HG02973 (cell line): ENCODE measurements at regions not wholly inside any gene's neighbourhood (a gene's known extent, or its start where the extent isn't known, plus 50 kb on each side); places are given as distances from the start of the nearest gene placed in this dataset.

Experiments used
- ATAC-seq: cut with Tn5 transposase; IDR thresholded peaks from one replicate; pipeline ENCODE4 v1.9.1; 2021; ENCODE audit warnings: moderate library complexity; ENCODE audit not compliant: unreplicated experiment

DNA sequence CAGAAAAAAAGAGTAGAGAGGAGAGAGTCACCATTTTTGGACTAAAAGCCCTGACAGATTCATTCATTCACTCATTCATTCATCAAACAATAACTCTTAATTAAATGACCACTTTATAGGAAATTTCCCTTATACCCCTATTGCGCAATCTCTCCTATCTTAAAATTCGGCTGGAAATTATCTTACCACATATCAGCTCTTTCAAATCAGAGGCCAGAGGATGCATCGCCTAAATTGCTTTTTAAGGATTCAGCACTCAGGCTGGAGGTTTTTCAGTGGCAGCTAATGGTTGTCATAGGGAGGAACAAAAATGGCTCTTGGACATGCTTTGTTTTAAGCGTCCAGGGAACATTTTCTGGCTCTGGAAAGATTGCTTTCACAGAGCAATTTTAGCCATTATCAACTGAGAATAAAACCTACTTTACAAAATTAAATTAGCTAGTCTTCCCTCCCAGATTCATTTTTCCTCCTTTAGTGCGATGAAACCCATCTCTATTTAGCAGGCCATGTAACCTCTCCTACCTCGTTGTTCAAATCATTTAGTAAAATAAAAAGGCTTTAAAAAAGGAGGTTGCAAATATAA lies 115.2 kb downstream of the OLFM4 start:
- no peak for ATAC-seq

DNA sequence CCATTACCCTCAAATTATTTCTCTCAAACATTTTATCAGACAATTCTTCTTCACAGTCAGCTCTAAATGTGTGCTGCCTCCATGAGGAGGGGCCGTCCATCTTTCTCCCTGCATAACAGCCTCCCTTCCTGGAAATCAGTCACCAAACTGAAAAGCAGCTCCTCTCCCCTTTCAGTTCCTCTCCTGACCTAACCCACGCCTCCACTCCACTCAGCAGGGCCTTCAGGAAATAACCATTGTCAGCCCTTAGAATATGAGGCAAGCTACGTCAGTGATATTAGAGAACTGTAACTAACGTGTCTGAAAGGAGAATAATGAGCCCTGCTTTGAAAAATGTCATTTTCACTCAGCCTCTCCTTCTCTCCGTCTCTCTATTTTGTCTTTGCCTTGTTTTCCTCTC lies 116.2 kb downstream of the OLFM4 start:
- ATAC-seq: no peak

GRCh38 chr13:53150568-53150967 lies 122.0 kb downstream of the OLFM4 start:
- ATAC-seq: no peak

GRCh38 chr13:53151336-53152056 lies 122.9 kb downstream of the OLFM4 start:
- peak; percentile 99 for ATAC-seq

DNA sequence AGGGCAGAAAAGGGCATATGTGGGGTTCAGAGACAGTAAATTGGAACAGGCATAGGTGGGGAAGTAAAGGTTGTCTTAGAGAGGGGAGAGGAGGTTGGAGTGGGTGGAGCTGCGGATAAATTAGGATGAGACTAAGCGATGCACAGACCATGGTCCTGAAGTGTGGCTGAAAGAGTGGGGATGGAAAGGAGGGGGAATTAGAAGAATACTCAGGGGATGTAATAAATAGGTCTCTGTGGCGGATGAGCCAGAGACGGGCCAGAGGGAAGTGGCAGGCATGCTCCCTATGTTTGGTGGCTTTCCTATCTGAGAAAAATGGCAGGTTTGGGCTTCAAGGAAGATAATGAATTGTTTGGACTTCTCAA lies 123.4 kb downstream of the OLFM4 start:
- no peak for ATAC-seq

- ATAC-seq: no peak
Measured at GRCh38 chr13:53158201-53158600, 129.6 kb downstream of the OLFM4 start.

DNA sequence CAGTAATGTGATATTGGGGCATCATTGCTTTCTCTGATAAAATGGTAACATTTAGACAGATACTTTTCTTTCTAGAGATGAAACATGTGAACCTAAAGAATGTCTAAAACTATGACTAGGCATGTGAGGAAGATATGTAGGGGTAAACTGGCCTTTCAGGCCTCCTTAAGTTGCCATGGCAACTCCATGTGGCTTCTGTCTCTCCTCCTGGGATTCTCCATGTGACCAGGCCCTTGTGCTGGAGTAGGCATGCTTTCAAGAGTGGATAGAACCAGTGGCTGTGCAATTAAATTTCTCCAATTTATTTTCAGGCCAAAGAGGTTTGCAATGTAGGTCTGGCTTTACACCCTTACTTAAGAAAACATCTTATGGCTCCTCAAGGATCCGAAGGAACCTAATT lies 130.8 kb downstream of the OLFM4 start:
- no peak for ATAC-seq

- ATAC-seq: no peak
Measured at GRCh38 chr13:53160211-53160610, 131.6 kb downstream of the OLFM4 start.

DNA sequence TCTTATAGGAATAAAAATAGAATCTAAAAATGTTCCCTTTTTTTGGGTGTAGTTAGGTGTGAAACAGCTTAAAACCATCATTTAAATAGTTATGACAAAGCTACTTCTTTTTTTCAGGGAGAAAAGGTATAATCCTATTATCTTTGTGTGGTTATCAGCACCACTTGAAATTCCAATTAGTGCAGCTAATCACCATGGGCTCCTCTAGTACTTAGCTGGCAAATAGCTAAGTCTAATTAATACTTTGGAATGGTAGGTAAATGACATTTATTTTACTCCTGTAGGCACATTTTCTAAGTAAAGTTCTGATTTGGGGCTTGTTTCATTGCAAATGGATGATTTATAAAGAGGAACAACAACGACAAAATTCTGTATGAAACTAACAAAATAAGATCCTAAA lies 132.6 kb downstream of the OLFM4 start:
- no peak for ATAC-seq

DNA sequence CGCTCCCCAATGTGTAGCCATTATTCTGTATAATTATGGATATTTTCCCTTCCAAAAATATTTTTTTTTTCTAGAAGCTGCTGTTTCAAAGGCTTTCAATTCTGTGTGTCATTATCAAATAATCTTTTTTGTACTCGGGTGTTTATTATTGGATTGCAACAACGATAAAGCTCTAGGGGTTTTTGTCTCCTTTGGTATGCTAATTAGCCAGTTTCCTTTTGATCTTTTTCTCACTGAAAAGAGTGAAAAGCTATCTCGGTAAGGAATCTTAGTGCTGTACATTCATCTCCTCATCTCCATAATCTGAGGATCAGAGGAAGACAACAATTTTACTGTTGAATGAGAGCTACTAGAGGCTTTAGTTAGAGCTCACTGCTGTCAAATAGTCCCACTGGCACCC lies 136.6 kb downstream of the OLFM4 start:
- no peak for ATAC-seq

DNA sequence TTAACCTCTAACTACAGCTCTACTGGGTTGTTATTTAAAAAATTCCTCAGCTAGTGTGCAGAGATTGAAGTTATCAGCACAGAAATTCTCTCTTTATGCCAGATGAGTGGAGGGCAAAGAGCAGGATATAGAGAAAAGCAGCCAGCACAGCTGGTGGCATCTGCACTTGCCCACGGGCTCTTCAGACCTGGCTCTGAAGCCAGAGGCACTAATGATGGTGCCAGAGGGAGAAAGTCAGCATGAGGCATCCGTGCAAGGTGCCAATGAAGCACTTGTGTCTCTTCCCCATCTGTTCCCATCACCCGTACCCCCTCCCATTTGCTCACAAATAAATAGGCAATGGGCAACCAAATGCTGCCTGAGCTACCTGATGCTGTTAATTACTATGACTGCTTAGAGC lies 138.9 kb downstream of the OLFM4 start:
- no peak for ATAC-seq

DNA sequence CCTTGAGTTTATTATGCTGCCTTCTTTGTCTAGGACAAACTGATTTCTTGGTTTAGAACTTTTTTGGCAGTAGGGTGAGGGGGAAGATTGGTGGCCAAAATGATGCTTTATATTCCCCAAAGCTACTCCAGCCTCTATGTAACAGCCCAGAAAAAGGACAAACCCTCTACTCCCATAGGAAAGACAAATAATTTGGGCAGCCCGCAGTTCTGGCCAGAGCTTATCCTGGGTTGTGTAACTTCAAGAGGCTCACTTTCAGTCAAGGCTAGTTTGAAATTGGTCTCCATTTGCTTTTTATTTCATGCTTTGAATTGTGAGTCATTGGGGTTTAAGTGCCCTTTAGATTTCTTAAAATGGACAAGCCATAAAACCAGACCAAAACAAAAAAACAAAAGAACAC lies 142.3 kb downstream of the OLFM4 start:
- no peak for ATAC-seq

GRCh38 chr13:53174545-53174944 lies 145.9 kb downstream of the OLFM4 start:
- no peak for ATAC-seq

DNA sequence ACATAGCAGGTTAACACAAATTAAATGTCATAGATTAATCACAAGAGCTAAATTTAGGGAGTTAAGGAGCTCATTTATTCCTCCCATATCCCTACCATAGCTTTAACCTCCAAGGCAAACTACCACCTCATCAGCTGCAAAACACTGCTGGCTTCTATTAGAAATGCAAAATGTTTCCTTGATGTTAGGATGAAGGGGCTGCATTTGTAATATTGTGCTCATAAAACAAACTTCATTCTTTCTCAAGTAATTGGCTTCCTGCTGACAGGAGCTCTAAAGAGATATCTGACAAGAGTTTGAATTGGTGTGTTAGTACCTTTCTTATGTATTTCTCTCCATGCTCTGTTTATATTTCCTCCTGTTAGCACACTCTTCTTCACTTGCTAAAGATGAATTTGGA lies 152.1 kb downstream of the OLFM4 start:
- no peak for ATAC-seq

DNA sequence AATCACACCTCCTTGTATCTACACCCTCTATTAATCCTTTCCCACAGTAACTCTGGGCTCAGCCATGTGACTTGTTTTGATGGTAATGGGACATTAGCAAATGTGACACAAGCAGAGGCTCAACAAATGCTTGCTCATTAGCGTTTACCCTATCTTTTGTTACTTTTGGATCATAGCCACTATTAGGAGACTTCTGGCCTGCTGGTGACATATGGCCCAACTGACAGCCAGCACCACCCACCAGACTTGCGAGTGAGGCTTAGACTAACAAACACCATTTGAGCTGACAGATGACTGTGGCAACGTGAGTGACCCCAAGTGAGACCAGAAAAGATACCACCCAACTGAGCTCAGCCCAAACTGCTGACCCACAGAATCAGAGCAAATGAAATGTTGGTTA lies 154.1 kb downstream of the OLFM4 start:
- no peak for ATAC-seq

DNA sequence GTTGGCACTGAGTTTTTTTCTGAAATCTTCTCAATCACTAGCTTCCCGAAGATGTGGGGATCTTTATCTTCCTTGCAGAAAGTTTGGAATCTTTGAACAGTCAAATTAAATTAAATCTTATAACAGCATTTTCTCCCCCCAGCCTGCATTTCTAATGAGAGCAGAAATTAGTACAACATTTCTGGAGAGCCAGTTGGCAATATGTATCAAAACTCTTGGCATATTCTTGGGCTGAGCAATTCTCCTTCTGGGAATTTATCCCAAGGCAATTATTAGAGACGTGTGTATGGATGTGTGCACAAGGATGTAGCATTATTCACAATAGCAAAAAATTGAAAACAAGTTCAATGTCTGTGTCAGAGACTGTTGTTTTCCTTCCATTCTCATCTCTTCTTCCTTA lies 159.5 kb downstream of the OLFM4 start:
- ATAC-seq: no peak

DNA sequence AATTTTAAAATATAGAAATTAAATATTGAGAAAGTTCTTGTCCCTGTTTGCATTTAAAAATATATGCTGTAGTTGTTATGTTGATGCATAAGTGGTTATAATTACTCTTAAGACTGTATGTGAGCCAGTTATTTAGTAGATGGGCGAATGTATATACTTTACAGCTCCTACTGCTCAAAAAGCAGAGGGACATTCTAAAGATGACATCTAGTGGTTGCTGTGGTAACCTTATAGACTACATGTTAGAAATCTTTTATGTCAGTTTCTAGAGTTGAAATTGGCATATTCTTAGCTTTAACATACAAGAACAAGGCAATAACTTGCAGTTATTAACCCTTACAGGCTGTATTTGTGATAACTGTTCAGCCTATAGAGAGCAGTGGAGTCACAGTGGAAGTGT lies 160.5 kb downstream of the OLFM4 start:
- no peak for ATAC-seq

GRCh38 chr13:53191091-53191490 lies 162.5 kb downstream of the OLFM4 start:
- no peak for ATAC-seq

DNA sequence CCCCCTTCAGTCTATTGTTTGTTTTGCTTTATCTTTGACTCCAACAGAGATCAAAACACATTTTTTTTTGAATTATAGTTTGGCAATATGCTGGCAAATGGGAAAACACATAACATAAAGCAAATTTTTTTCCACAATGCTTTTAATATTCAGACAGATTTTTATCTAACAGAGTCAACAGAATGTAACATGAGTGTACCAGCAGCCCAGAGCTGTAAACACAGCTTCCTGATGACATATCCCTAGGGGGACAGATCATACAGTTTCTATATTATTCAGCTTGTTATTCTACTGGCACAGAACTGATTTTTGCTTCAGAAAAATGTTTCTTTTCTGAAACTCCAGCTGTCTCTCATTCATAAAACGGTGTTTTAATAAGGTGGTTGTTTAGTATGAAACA lies 168.8 kb downstream of the OLFM4 start:
- ATAC-seq: no peak

- no peak for ATAC-seq
Measured at GRCh38 chr13:53198017-53198416, 169.4 kb downstream of the OLFM4 start.

DNA sequence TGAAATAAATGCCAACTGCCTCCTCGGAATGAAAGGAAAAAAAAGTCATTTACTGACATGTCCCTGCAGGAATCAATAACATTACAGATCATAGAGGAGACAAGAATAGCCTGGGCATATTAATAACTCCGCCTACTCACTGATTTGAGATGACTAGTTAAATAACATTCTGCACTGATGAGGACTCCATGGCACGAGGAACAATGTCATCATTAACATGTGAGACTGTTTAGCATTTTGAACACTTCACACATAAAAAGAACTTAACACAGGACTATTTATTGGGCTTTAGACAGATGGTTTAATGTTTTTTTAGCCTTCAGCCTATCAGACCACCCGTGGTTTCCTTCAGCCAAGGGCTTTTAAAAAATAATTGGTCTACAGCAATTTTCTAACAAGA lies 170.1 kb downstream of the OLFM4 start:
- no peak for ATAC-seq

GRCh38 chr13:53200075-53200474 lies 171.5 kb downstream of the OLFM4 start:
- no peak for ATAC-seq
